ENCODE measurements at regions not wholly inside any gene's neighbourhood (a gene's known extent, or its start where the extent isn't known, plus 50 kb on each side); places are given as distances from the start of the nearest gene placed in this dataset.

DNA sequence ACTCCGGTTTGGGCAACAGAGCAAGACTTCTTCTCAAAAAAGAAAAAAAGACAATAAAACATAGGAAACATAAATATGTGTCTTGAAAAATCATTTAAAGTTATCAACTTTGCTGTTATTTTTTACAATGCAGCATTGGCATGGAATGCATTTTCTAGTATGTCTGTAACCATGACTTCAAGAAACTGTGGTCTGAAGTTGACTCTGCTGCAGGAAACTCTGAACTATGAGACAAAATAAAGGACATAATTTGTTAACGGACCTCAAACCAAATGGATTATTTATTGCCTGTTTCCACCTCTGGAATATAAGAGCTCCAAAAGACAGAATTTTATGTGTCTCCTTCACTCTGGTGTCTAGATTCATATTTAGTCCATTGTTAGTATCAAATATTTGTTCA is 79.1 kb downstream of the TRIB2 start:
- DNase-seq (ENCODE audit: low read depth in 3 of 3) = no peak

GRCh38 chr2:12796657-12797056 is 79.9 kb downstream of the TRIB2 start:
- DNase-seq (ENCODE audit: low read depth in 3 of 3) = no peak

DNA sequence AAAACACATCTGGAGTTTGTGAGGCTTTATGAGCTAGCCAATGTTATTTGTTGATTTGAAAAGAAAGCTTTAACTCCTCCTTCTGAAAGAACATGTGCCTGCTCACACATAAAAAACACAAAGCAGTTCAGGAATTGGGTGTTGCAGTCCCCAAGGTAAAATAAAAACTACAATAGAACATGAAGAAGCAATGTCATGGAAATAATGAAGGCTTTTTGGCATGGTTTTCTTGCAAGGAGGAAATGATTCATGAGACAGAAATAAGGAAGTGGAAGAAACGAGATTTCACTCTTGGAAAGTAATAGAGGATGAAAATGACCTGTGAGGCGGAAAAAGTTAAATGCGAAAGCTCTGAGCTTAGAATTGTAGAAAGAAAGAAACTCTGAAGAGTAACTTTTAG is 81.1 kb downstream of the TRIB2 start:
- DNase-seq (ENCODE audit: low read depth in 3 of 3) = no peak

DNA sequence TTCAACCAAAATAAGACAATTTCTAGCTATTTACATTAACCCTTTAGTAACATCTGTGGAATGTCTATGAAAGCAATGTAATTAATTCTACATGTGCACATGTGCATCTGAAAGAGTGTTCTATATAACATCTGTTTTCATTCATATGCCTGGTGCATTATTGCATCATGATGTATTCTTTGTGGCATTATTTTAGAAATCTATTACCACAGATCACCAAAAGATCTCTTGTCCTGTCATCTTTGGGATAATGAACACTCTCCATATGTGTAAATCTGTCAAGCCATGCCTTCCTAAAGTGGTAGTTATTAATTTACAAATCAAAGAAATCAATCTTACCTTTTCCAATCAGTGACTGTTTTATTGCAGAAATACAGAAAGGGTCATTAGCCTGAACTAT is 86.9 kb downstream of the TRIB2 start:
- no peak for DNase-seq (ENCODE audit: low read depth in 3 of 3)

DNA sequence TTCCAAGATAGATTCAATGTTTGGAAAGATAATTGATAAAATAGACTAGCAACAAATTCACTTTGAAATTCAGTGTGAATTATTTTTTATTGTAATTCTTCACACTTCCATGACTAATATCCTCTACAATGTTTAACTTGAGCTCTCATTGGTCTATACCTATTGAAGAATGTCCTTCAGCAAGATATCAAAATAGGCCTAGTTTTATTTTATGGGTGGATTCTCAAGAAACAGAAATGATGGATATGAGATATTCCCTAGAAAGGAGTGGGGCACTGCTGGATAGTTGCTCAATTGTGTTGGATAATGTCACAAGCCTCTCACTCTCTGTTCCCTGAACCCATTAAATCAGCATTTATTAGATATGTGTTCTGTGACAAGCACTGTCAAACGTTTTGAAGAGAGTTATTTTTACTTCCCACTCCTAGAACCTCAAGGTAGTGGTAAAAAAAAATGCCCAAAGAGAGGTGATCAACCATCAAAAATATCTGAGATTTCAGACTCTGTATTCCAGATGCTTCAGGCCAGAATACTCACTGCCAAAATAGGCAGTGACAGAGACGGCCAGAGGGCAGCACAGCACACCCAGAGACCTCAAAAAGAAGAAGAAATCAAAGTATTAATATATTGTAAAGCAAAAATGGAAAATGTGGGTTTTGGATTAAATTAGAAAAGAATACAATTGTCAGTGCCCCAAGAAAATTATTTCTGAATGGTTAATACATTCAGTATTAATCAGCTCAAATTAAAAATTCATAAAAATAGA is 87.5 kb downstream of the TRIB2 start:
- DNase-seq (ENCODE audit: low read depth in 3 of 3) = no peak

DNA sequence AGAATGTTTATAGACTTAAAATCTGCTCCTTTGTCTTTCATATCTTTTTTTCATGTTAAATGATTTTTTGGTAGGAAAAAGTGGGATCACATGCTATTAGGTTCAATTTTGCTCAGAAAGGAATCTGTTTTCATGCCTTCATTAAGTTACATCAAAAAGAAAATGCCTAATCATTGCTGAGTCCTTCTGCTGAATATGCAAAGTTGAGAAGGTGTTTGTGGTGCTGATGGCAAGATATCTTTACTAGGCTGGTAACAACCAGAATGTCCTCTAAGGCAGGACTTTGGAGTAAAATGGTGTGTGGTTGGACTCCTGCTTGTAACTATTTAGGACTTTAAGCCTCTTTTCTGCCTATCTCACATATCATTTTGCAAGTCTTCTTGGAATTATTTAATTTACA is 88.3 kb downstream of the TRIB2 start:
- DNase-seq (ENCODE audit: low read depth in 3 of 3) = no peak

DNA sequence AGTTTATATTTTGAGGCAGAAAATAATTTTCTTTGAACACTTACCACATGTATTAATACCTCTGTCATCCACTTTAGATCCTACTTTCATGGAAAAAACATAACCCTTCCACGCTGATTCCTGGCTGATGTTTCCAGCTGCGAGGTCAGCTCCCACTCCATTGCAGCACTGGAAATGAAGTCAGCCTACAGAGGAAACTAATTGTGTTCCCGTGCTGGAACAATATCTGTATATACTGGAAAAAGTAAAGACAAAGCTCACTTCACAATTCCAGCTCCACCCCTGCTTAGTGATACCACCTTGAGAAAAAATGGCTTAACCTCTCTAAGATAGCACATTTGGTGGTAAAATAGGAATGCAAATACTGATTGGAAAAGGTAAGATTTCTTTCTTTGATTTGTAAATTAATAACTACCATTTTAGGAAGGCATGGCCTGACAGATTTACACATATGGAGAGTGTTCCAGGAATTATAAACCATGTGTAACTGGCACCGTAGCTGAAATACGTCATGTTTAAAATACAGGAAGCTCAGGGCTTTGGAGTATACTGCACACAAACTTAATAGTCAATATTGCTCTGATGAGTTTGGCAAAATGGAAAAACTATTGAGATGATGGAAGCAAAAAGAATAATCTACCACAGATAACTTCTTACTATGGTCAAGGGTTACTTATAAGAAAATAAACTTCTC is 90.0 kb downstream of the TRIB2 start:
- no peak for DNase-seq (ENCODE audit: low read depth in 3 of 3)

- DNase-seq (ENCODE audit: low read depth in 3 of 3) = no peak
These were observed 91.4 kb downstream of the TRIB2 start for GRCh38 chr2:12807907-12808810.

DNA sequence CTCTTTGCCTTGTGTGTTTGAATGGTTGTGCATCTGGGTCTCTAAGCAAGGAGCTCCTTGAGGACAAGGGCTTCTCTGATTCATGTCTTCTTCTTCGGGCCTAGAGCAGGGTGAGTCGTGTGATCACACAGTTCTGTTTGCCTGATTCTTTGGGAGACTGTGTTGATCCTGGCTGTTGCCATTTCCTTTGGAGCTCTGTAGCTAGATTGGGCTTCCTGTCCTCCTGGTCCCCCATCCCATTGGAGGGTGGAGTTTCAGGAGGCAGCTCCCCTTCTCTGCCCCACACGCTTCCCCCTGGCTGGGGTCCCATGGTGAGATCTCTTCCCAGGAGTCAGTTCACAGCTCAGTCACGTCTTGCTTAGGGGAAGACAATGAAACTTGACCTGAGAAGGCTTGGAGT is 92.8 kb downstream of the TRIB2 start:
- DNase-seq (ENCODE audit: low read depth in 3 of 3) = no peak

GRCh38 chr2:12811916-12812315 is 95.2 kb downstream of the TRIB2 start:
- no peak for DNase-seq (ENCODE audit: low read depth in 3 of 3)

GRCh38 chr2:12813166-12813565 is 96.4 kb downstream of the TRIB2 start:
- DNase-seq (ENCODE audit: low read depth in 3 of 3) = no peak

- DNase-seq (ENCODE audit: low read depth in 3 of 3) = no peak
These were observed 99.9 kb downstream of the TRIB2 start for GRCh38 chr2:12816379-12817306.

DNA sequence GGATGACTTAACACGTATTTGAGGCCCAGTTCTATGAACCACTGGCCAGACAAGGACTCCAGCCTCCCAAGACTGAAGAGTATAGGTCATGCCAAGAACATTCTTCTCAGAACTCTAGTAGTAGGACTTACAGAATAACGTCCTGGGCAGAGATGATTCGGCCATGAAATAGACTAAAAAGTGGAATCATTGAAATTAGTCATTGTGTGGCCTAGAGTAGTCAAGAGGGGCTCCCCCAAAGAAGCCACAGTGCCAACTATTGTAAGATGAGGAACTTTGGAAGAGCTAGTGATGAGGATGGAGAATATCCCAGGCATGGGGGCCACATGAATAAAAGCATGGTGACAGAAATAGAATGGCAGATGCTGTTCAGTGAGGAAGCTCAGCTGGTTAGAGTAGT is 101.1 kb downstream of the TRIB2 start:
- DNase-seq (ENCODE audit: low read depth in 3 of 3) = no peak

GRCh38 chr2:12818416-12819102 is 101.8 kb downstream of the TRIB2 start:
- DNase-seq (ENCODE audit: low read depth in 3 of 3) = no peak

GRCh38 chr2:12819103-12819475 is 102.4 kb downstream of the TRIB2 start:
- DNase-seq (ENCODE audit: low read depth in 3 of 3) = no peak

DNA sequence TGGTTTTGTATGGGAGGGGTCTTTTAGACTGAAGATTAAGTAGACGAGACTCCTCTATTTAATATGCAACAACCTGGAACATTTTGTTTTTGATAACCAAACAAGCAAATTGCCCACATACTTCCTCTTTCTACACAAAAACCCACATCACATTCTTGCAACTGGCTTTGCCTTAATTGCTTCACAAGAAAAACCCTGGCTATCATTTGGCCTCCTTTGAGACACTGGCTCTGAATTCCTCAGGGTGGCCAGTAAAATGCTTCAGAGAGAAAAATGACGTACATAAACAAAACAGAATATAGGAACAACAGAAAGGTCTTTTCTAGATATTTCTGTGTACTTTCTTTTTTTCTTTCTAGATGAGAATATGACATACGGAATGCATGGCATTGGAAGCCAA is 103.0 kb downstream of the TRIB2 start:
- DNase-seq (ENCODE audit: low read depth in 3 of 3) = no peak

GRCh38 chr2:12821656-12822055 is 104.9 kb downstream of the TRIB2 start:
- DNase-seq (ENCODE audit: low read depth in 3 of 3) = no peak

DNA sequence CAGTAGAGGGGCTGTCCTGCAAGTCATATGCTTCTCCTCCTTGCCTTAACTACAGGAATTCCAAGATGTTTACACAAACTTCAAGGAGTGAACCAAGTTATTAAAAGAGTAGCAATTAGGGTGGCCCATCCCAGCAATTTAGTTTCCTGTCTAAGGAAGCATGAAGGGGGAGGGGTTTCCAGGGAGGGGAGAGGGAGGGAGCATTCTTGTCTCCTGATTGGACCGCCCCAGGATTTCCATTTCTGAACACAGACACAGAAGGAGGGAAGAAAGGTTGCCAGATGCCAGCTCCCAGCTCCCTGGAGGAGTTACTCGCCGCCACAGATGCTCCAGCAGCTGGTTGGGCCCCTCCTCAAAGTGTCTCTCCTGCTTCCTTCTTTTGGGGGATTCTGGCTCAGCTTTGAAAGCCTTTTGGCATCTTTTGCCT is 107.6 kb downstream of the TRIB2 start:
- no peak for DNase-seq (ENCODE audit: low read depth in 3 of 3)

- no peak for DNase-seq (ENCODE audit: low read depth in 3 of 3)
These were observed 108.1 kb downstream of the TRIB2 start for GRCh38 chr2:12824778-12825379.

- no peak for DNase-seq (ENCODE audit: low read depth in 3 of 3)
These were observed 110.0 kb downstream of the TRIB2 start for GRCh38 chr2:12826781-12827180.
